ENCODE measurements at regions not wholly inside any gene's neighbourhood (a gene's known extent, or its start where the extent isn't known, plus 50 kb on each side); places are given as distances from the start of the nearest gene placed in this dataset.

GRCh38 chr1:184825571-184825970 is 70.9 kb upstream of the EDEM3 start:
- Histone ChIP-seq H2AK5ac (ENCODE audit: low read depth, low read length) (no peak overlapping the region), H3K23ac (ENCODE audit: insufficient read length) (no peak overlapping the region), H3K4me2 (ENCODE audit: insufficient read depth in 1 of 2, low read depth in 2 of 2, low read length in 2 of 2) (no peak overlapping the region), H2BK120ac (replicated peaks; ENCODE audit: low read depth, low read length) (no peak overlapping the region), H4K91ac (replicated peaks; ENCODE audit: insufficient read length, low read length) (no peak overlapping the region), H2BK20ac (ENCODE audit: low read length) (no peak overlapping the region), H3K14ac (ENCODE audit: insufficient read length) (no peak overlapping the region), H3K9me3 (ENCODE audit: insufficient read depth in 2 of 2, low read depth in 1 of 2, low read length in 1 of 2) (no peaks in the 10 kb centered on the region), H3K56ac (replicated peaks; ENCODE audit: insufficient read length, low read depth, low read length) (no peak overlapping the region), H3K4ac (replicated peaks; ENCODE audit: insufficient read length, low read depth, low read length) (no peak overlapping the region), H2BK5ac (ENCODE audit: low read depth, low read length) (no peak overlapping the region), H3K27ac (ENCODE audit: low read depth, low read length) (no peak overlapping the region), H3K23me2 (ENCODE audit: low read depth, low read length) (no peaks in the 10 kb centered on the region), H3K79me1 (ENCODE audit: low read depth, low read length) (no peaks in the 10 kb centered on the region), H2BK15ac (ENCODE audit: low read length) (no peak overlapping the region), H2AFZ (ENCODE audit: low read length) (no peak overlapping the region), H4K20me1 (replicated peaks in 1 of 2; ENCODE audit: control insufficient read depth in 1 of 2, insufficient read depth in 2 of 2, low read length in 2 of 2) (no peaks in the 10 kb centered on the region), H3K36me3 (ENCODE audit: control insufficient read depth in 2 of 4, insufficient read depth in 4 of 4, low read length in 3 of 4) (peaks cover 0 to 15% (median 0%) of the 10 kb centered on the region in 4 experiments; a peak in 2 of 8 replicates), H3K4me1 (replicated peaks in 1 of 4; ENCODE audit: control insufficient read depth in 3 of 4, insufficient read depth in 4 of 4, low read length in 3 of 4) (no peaks in the 10 kb centered on the region), H3K4me3 (ENCODE audit: extremely low read depth in 1 of 4, insufficient read depth in 2 of 4, low read depth in 3 of 4, low read length in 4 of 4) (no peak overlapping the region), H3K18ac (ENCODE audit: extremely low read depth, low read length) (no peak overlapping the region), H2BK12ac (ENCODE audit: low read depth, low read length) (no peak overlapping the region), H3K9ac (replicated peaks in 1 of 4; ENCODE audit: extremely low read depth in 1 of 4, low read depth in 3 of 4, low read length in 3 of 4) (no peak overlapping the region), H4K8ac (ENCODE audit: extremely low read depth, insufficient read depth, low read length) (no peak overlapping the region), H3K27me3 (replicated peaks in 1 of 4; ENCODE audit: control insufficient read depth in 3 of 4, extremely low read depth in 1 of 4, insufficient read depth in 3 of 4, low read length in 3 of 4) (no peaks in the 10 kb centered on the region), H4K5ac (ENCODE audit: insufficient read length, low read depth, low read length) (no peak overlapping the region), H3K79me2 (ENCODE audit: control insufficient read depth in 1 of 2, insufficient read depth in 2 of 2, low read length in 2 of 2) (no peaks in the 10 kb centered on the region)
- WGBS, 2 experiments (ENCODE audit: extremely low coverage in 1 of 2, insufficient coverage in 1 of 2, insufficient read length in 1 of 2, insufficient replicate concordance in 2 of 2, low coverage in 1 of 2, low lambda C conversion rate in 2 of 2, missing lambda C conversion rate in 1 of 2) = 93% methylated on average over 1 of the region's 1 CpG; no CpG with 5 or more reads in 1 of the 2 experiments
- ChIA-PET CTCF (ENCODE audit: partially characterized antibody) (interaction anchor here (0.6 kb wide), 1 partner anchor 133 kb away, joined by 3 read pairs; no protein-coding TSS in a partner anchor), POLR2A (ENCODE audit: partially characterized antibody) (interaction anchor here (1.4 kb wide), 1 partner anchor 147 kb away, joined by 4 read pairs; no protein-coding TSS in a partner anchor)
- FAIRE-seq (no peak), DNase-seq (ENCODE audit: low read depth in 1 of 2, low spot score in 2 of 2) (no peak)
- TF ChIP-seq, protein P1, sequence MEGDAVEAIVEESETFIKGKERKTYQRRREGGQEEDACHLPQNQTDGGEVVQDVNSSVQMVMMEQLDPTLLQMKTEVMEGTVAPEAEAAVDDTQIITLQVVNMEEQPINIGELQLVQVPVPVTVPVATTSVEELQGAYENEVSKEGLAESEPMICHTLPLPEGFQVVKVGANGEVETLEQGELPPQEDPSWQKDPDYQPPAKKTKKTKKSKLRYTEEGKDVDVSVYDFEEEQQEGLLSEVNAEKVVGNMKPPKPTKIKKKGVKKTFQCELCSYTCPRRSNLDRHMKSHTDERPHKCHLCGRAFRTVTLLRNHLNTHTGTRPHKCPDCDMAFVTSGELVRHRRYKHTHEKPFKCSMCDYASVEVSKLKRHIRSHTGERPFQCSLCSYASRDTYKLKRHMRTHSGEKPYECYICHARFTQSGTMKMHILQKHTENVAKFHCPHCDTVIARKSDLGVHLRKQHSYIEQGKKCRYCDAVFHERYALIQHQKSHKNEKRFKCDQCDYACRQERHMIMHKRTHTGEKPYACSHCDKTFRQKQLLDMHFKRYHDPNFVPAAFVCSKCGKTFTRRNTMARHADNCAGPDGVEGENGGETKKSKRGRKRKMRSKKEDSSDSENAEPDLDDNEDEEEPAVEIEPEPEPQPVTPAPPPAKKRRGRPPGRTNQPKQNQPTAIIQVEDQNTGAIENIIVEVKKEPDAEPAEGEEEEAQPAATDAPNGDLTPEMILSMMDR (IDR thresholded peaks at IDR 0.05; ENCODE audit: control extremely low read depth in 1 of 3, insufficient read depth in 1 of 3, low read depth in 1 of 3, low read length in 3 of 3) = no peak
- TF ChIP-seq SP2 (IDR thresholded peaks at IDR 0.05; ENCODE audit: low read length) (no peak), EP300 (IDR thresholded peaks at IDR 0.05; ENCODE audit: borderline replicate concordance in 1 of 2, low read depth in 2 of 2, low read length in 2 of 2) (no peak), SAP30 (IDR thresholded peaks at IDR 0.05; ENCODE audit: insufficient read depth, insufficient replicate concordance, low read length) (no peak), KDM4A (IDR thresholded peaks at IDR 0.05; ENCODE audit: low read depth, low read length, severe bottlenecking) (no peak), MAFK (IDR thresholded peaks at IDR 0.05; ENCODE audit: low read depth, low read length) (no peak)
- TF ChIP-seq, protein P2, sequence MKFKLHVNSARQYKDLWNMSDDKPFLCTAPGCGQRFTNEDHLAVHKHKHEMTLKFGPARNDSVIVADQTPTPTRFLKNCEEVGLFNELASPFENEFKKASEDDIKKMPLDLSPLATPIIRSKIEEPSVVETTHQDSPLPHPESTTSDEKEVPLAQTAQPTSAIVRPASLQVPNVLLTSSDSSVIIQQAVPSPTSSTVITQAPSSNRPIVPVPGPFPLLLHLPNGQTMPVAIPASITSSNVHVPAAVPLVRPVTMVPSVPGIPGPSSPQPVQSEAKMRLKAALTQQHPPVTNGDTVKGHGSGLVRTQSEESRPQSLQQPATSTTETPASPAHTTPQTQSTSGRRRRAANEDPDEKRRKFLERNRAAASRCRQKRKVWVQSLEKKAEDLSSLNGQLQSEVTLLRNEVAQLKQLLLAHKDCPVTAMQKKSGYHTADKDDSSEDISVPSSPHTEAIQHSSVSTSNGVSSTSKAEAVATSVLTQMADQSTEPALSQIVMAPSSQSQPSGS (IDR thresholded peaks at IDR 0.05; ENCODE audit: low read length) = no peak
